Upper lobe of left lung (tissue), 6 donors: ENCODE measurements at regions not wholly inside any gene's neighbourhood (a gene's known extent, or its start where the extent isn't known, plus 50 kb on each side); places are given as distances from the start of the nearest gene placed in this dataset.

ENCODE experiments used
- ATAC-seq, 2 donors: fragments of 200-7000 bp; cut with Tn5 transposase; one replicate each; pipeline ENCODE4 v1.9.1; 2022; ENCODE audit warnings: mild to moderate bottlenecking in 2 of 2, moderate library complexity in 2 of 2; ENCODE audit not compliant: low FRiP score in 2 of 2
- DNase-seq, 2 donors: peaks; one replicate each; pipeline ENCODE4 v3.0.0-alpha.2; 2019 to 2020
- H3K27ac ChIP-seq, 4 donors: fragments of 200-600 bp; sonication (generic); one replicate each; pipeline ENCODE4 v1.5.1; 2016 to 2019
- H3K27me3 ChIP-seq, 4 donors: fragments of 200-600 bp; sonication (generic); one replicate each; pipeline ENCODE4 v1.5.1; 2017 to 2019
- H3K36me3 ChIP-seq, 4 donors: fragments of 200-600 bp; sonication (generic); one replicate each; pipeline ENCODE4 v1.5.1; 2016 to 2019
- H3K4me1 ChIP-seq, 4 donors: fragments of 200-600 bp; sonication (generic); one replicate each; pipeline ENCODE4 v1.5.1; 2018 to 2019
- H3K4me3 ChIP-seq, 4 donors: fragments of 200-600 bp; sonication (generic); one replicate each; pipeline ENCODE4 v1.5.1; 2017 to 2019; ENCODE audit warnings: mild to moderate bottlenecking in 2 of 4, moderate library complexity in 1 of 4
- H3K9me3 ChIP-seq, 4 donors: fragments of 200-600 bp; sonication (generic); one replicate each; pipeline ENCODE4 v1.5.1; 2018 to 2019
- CTCF ChIP-seq, 6 experiments: fragments of 450-650 bp in 4 of 6; fragments of 200-600 bp in 2 of 6; sonication (generic) in 2 of 6; IDR thresholded peaks; one replicate each; pipeline ENCODE4 v1.5.1; 2016 to 2019; ENCODE audit warnings: antibody characterized with exemption in 6 of 6
- EP300 ChIP-seq, 4 donors: sonication (generic); formaldehyde crosslinking; IDR thresholded peaks; one replicate each; pipeline ENCODE4 v1.5.1; 2017; ENCODE audit warnings: antibody characterized with exemption in 4 of 4, control low read depth in 2 of 4
- POLR2A ChIP-seq, 4 donors: fragments of 450-650 bp; IDR thresholded peaks; one replicate each; pipeline ENCODE4 v1.5.1; 2016 to 2017; ENCODE audit warnings: antibody characterized with exemption in 4 of 4, mild to moderate bottlenecking in 2 of 4
- POLR2AphosphoS5 ChIP-seq, 2 donors: sonication (generic); formaldehyde crosslinking; IDR thresholded peaks; one replicate each; pipeline ENCODE4 v1.5.1; 2017; ENCODE audit warnings: antibody characterized with exemption in 2 of 2
- WGBS, 2 donors: methylation state at CpG; one replicate each; pipeline ENCODE4 v1.1.5; 2017 to 2018; 5-methylcytosine and 5-hydroxymethylcytosine counted together
- donor health status: DM: no; HTN: no; CAD: no; lungs with moderate emphysema.
- donor health status: DM: no; HTN: yes; CAD: no; lungs with severe emphysema.

- H3K4me3 ChIP-seq, result no peak overlapping the region
- H3K27me3 ChIP-seq, result no peaks in the 10 kb centered on the region
- DNase-seq (no peak), ATAC-seq (no peak)
- TF ChIP-seq POLR2AphosphoS5 (IDR thresholded peaks at IDR 0.05) (no peak), CTCF (IDR thresholded peaks at IDR 0.05) (no peak), POLR2A (IDR thresholded peaks at IDR 0.05) (no peak), EP300 (IDR thresholded peaks at IDR 0.05) (no peak)
- H3K4me1 ChIP-seq, result peaks cover 0 to 5% (median 3%) of the 10 kb centered on the region in 4 donors
- no peaks in the 10 kb centered on the region for H3K9me3 ChIP-seq
- H3K27ac ChIP-seq, result peak overlapping the region in 1 of 4 donors; percentile 30
- WGBS, 2 donors, result 70 to 72% methylated on average over 2 of the region's 2 CpGs
- no peaks in the 10 kb centered on the region for H3K36me3 ChIP-seq
Observed at GRCh38 chr3:18724456-18724855, 299.3 kb upstream of the SATB1 start.

GRCh38 chr3:18723206-18723810 is 298.2 kb upstream of the SATB1 start:
- 93% methylated on average over 1 of the region's 1 CpG for WGBS, 2 donors
- TF ChIP-seq POLR2AphosphoS5 (IDR thresholded peaks at IDR 0.05) (no peak), EP300 (IDR thresholded peaks at IDR 0.05) (no peak), POLR2A (IDR thresholded peaks at IDR 0.05) (no peak), CTCF (IDR thresholded peaks at IDR 0.05) (no peak)
- H3K27ac ChIP-seq, result no peak overlapping the region
- peaks cover 0 to 5% (median 3%) of the 10 kb centered on the region in 4 donors for H3K4me1 ChIP-seq
- H3K36me3 ChIP-seq, result no peaks in the 10 kb centered on the region
- no peaks in the 10 kb centered on the region for H3K9me3 ChIP-seq
- no peak overlapping the region for H3K4me3 ChIP-seq
- ATAC-seq (no peak), DNase-seq (no peak)
- H3K27me3 ChIP-seq, result no peaks in the 10 kb centered on the region

- TF ChIP-seq CTCF (IDR thresholded peaks at IDR 0.05) (no peak), POLR2AphosphoS5 (IDR thresholded peaks at IDR 0.05) (no peak), POLR2A (IDR thresholded peaks at IDR 0.05) (no peak), EP300 (IDR thresholded peaks at IDR 0.05) (no peak)
- Histone ChIP-seq H3K4me1 (peaks cover 0 to 5% (median 2%) of the 10 kb centered on the region in 4 donors), H3K36me3 (no peaks in the 10 kb centered on the region), H3K9me3 (no peaks in the 10 kb centered on the region), H3K27me3 (no peaks in the 10 kb centered on the region), H3K27ac (no peak overlapping the region), H3K4me3 (no peak overlapping the region)
- DNase-seq (no peak), ATAC-seq (no peak)
- 83 to 84% methylated on average over 5 of the region's 5 CpGs for WGBS, 2 donors
Observed at GRCh38 chr3:18720543-18720942, 295.4 kb upstream of the SATB1 start.

- Histone ChIP-seq H3K27me3 (no peaks in the 10 kb centered on the region), H3K9me3 (no peaks in the 10 kb centered on the region), H3K4me3 (no peak overlapping the region), H3K27ac (no peak overlapping the region), H3K36me3 (no peaks in the 10 kb centered on the region), H3K4me1 (no peaks in the 10 kb centered on the region)
- ATAC-seq, result no peak
- 76 to 86% methylated on average over 2 of the region's 2 CpGs for WGBS, 2 donors
- TF ChIP-seq CTCF (IDR thresholded peaks at IDR 0.05) (no peak), POLR2A (IDR thresholded peaks at IDR 0.05) (no peak)
- DNase-seq, result no peak
Observed at GRCh38 chr3:18717598-18717997, 292.5 kb upstream of the SATB1 start.

GRCh38 chr3:18716821-18717220 is 291.7 kb upstream of the SATB1 start:
- H3K4me3 ChIP-seq, result no peak overlapping the region
- no peaks in the 10 kb centered on the region for H3K9me3 ChIP-seq
- no peak for DNase-seq
- no peaks in the 10 kb centered on the region for H3K36me3 ChIP-seq
- no peaks in the 10 kb centered on the region for H3K27me3 ChIP-seq
- WGBS, 2 donors, result 82 to 83% methylated on average over 3 of the region's 3 CpGs
- no peak for ATAC-seq
- no peak for TF ChIP-seq POLR2A (IDR thresholded peaks at IDR 0.05)
- TF ChIP-seq CTCF (IDR thresholded peaks at IDR 0.05), result no peak
- no peak for TF ChIP-seq POLR2AphosphoS5 (IDR thresholded peaks at IDR 0.05)
- no peak for TF ChIP-seq EP300 (IDR thresholded peaks at IDR 0.05)
- no peaks in the 10 kb centered on the region for H3K4me1 ChIP-seq
- H3K27ac ChIP-seq, result no peak overlapping the region
